ENCODE measurements at regions not wholly inside any gene's neighbourhood (a gene's known extent, or its start where the extent isn't known, plus 50 kb on each side); places are given as distances from the start of the nearest gene placed in this dataset.

DNA sequence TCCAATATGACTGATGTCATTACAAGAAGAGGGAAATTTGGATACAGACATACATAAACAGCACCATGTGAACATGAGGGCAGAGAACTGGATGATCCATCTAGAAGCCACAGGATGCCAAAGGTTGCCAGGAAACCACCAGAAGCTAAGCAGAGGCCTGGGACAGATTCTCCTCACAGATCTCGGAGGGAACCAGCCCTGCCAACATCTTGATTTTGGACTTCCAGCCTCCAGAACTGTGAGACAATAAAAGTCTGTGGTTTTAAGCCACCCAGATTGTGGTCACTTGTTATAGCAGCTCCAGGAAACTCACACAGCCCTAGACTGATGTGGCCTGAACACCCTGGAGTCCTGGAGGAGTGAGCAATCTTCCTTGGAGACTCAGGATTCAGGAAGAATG is 351.6 kb downstream of the EIPR1 start:
- TF ChIP-seq, protein P1, sequence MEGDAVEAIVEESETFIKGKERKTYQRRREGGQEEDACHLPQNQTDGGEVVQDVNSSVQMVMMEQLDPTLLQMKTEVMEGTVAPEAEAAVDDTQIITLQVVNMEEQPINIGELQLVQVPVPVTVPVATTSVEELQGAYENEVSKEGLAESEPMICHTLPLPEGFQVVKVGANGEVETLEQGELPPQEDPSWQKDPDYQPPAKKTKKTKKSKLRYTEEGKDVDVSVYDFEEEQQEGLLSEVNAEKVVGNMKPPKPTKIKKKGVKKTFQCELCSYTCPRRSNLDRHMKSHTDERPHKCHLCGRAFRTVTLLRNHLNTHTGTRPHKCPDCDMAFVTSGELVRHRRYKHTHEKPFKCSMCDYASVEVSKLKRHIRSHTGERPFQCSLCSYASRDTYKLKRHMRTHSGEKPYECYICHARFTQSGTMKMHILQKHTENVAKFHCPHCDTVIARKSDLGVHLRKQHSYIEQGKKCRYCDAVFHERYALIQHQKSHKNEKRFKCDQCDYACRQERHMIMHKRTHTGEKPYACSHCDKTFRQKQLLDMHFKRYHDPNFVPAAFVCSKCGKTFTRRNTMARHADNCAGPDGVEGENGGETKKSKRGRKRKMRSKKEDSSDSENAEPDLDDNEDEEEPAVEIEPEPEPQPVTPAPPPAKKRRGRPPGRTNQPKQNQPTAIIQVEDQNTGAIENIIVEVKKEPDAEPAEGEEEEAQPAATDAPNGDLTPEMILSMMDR (conservative IDR thresholded peaks at IDR 0.05 in 1 of 2, IDR thresholded peaks at IDR 0.05 in 1 of 2; ENCODE audit: extremely low read depth in 1 of 2, insufficient read depth in 1 of 2, low read depth in 1 of 2, low read length in 2 of 2), result no peak
- TF ChIP-seq EZH2 (IDR thresholded peaks at IDR 0.05; ENCODE audit: borderline replicate concordance, low read length), result no peak

All from mammary epithelial cell (primary cell).